GM23248 (cell line): ENCODE measurements at regions not wholly inside any gene's neighbourhood (a gene's known extent, or its start where the extent isn't known, plus 50 kb on each side); places are given as distances from the start of the nearest gene placed in this dataset.

Experiments
- EZH2 ChIP-seq: fragments of 200-600 bp; sonication (generic); IDR thresholded peaks from 2 replicates; pipeline ENCODE4 v1.6.1; 2018; ENCODE audit warnings: antibody characterized with exemption, mild to moderate bottlenecking; ENCODE audit not compliant: insufficient read depth, poor library complexity, severe bottlenecking
- EZH2phosphoT487 ChIP-seq: fragments of 200-600 bp; sonication (generic); IDR thresholded peaks from 2 replicates; pipeline ENCODE4 v1.6.1; 2018; ENCODE audit warnings: antibody characterized with exemption, moderate library complexity, mild to moderate bottlenecking, low read depth; ENCODE audit not compliant: insufficient read depth

- TF ChIP-seq EZH2phosphoT487 (no peak), EZH2 (no peak)
Measured at GRCh38 chr7:116380025-116380424, 119.5 kb upstream of the CAV2 start.
